OCI-LY1 (cell line): ENCODE measurements at regions not wholly inside any gene's neighbourhood (a gene's known extent, or its start where the extent isn't known, plus 50 kb on each side); places are given as distances from the start of the nearest gene placed in this dataset.

Source experiments
- EZH2 ChIP-seq: fragments of 200-600 bp; sonication (generic), shearing (Covaris generic); IDR thresholded peaks from 2 replicates; pipeline ENCODE4 v1.8.0; 2017; ENCODE audit warnings: borderline replicate concordance, mixed run types, mild to moderate bottlenecking, antibody characterized with exemption, low read length, moderate library complexity, mixed read lengths
- TF ChIP-seq, protein P1 (sequence below): fragments of 200-600 bp; sonication (generic), shearing (Covaris generic); IDR thresholded peaks from 2 replicates; pipeline ENCODE4 v1.5.1; 2017; ENCODE audit warnings: mild to moderate bottlenecking, antibody characterized with exemption, low read length, moderate library complexity, mixed read lengths

GRCh38 chr20:55478724-55479450, 526.4 kb downstream of the CBLN4 start:
- TF ChIP-seq, protein P1, sequence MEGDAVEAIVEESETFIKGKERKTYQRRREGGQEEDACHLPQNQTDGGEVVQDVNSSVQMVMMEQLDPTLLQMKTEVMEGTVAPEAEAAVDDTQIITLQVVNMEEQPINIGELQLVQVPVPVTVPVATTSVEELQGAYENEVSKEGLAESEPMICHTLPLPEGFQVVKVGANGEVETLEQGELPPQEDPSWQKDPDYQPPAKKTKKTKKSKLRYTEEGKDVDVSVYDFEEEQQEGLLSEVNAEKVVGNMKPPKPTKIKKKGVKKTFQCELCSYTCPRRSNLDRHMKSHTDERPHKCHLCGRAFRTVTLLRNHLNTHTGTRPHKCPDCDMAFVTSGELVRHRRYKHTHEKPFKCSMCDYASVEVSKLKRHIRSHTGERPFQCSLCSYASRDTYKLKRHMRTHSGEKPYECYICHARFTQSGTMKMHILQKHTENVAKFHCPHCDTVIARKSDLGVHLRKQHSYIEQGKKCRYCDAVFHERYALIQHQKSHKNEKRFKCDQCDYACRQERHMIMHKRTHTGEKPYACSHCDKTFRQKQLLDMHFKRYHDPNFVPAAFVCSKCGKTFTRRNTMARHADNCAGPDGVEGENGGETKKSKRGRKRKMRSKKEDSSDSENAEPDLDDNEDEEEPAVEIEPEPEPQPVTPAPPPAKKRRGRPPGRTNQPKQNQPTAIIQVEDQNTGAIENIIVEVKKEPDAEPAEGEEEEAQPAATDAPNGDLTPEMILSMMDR = no peak
- TF ChIP-seq EZH2 = no peak
